Uterus (tissue), 2 donors: ENCODE measurements at regions not wholly inside any gene's neighbourhood (a gene's known extent, or its start where the extent isn't known, plus 50 kb on each side); places are given as distances from the start of the nearest gene placed in this dataset.

Experiments
- CTCF ChIP-seq, 4 experiments: fragments of 200-600 bp in 2 of 4; fragments of 450-650 bp in 2 of 4; sonication (generic) in 2 of 4; IDR thresholded peaks; one replicate each; pipeline ENCODE4 v1.5.1; 2016 to 2019; ENCODE audit warnings: antibody characterized with exemption in 4 of 4, mild to moderate bottlenecking in 2 of 4, moderate library complexity in 1 of 4
- POLR2A ChIP-seq, 2 donors: fragments of 450-650 bp; IDR thresholded peaks; one replicate each; pipeline ENCODE4 v1.6.1; 2016; ENCODE audit warnings: antibody characterized with exemption in 2 of 2, mild to moderate bottlenecking in 1 of 2, moderate library complexity in 1 of 2

DNA sequence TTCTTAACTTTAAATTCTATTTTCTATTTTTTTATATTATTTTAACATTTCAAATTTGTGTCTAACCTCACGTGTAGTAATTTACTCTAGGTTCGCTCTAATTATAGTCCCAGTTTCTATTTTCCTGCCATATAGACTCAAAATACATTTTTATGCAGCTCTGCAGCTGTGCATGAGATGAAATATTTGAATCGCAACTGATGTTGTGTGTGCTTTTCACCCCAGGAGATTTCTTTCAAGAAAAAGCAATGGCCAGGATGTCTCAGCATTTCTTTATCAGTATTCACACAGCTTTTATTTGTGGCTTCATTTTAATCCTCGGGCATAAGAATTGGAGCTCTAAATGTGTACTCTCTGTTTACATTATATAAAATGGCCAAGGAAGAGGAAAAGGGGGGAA, 157.6 kb downstream of the HDGFL1 start:
- TF ChIP-seq CTCF (IDR thresholded peaks at IDR 0.05) (no peak), POLR2A (IDR thresholded peaks at IDR 0.05) (no peak)
